SK-N-SH treated with all-trans-retinoic acid at 6 μM for 48 hours (cell line): ENCODE measurements at regions not wholly inside any gene's neighbourhood (a gene's known extent, or its start where the extent isn't known, plus 50 kb on each side); places are given as distances from the start of the nearest gene placed in this dataset.

Source experiments
- ATAC-seq: fragments of 200-7000 bp; cut with Tn5 transposase; 3 replicates; pipeline ENCODE4 v1.9.1; 2020; ENCODE audit warnings: mild to moderate bottlenecking, moderate library complexity
- ARNTL ChIP-seq: fragments of 450-650 bp; formaldehyde crosslinking; IDR thresholded peaks from 2 replicates; pipeline ENCODE4 v1.5.0; 2020; ENCODE audit warnings: low read depth, mild to moderate bottlenecking, moderate library complexity, borderline replicate concordance
- BACH2 ChIP-seq: fragments of 250-450 bp; sonication (Bioruptor Pico); IDR thresholded peaks from 2 replicates; pipeline ENCODE4 v1.9.0; 2021; ENCODE audit warnings: mild to moderate bottlenecking, borderline replicate concordance
- CREB5 ChIP-seq: fragments of 250-450 bp; sonication (Bioruptor Pico); IDR thresholded peaks from 2 replicates; pipeline ENCODE4 v1.5.1; 2020; ENCODE audit warnings: low read depth, mild to moderate bottlenecking, moderate library complexity
- CSDC2 ChIP-seq: fragments of 250-450 bp; sonication (Bioruptor Pico); IDR thresholded peaks from 2 replicates; pipeline ENCODE4 v1.5.0; 2020; ENCODE audit warnings: mild to moderate bottlenecking, moderate library complexity
- ESRRG ChIP-seq: fragments of 250-450 bp; sonication (Bioruptor Pico); IDR thresholded peaks from 2 replicates; pipeline ENCODE4 v1.6.1; 2021; ENCODE audit warnings: mild to moderate bottlenecking
- GLIS3 ChIP-seq: fragments of 250-450 bp; sonication (Bioruptor Pico); IDR thresholded peaks from 2 replicates; pipeline ENCODE4 v1.5.0; 2020; ENCODE audit warnings: mild to moderate bottlenecking, moderate library complexity
- ISL1 ChIP-seq: fragments of 250-450 bp; sonication (Bioruptor Pico); IDR thresholded peaks from 2 replicates; pipeline ENCODE4 v2.1.2; 2022; ENCODE audit warnings: mild to moderate bottlenecking, moderate library complexity
- OSR1 ChIP-seq: fragments of 250-450 bp; sonication (Bioruptor Pico); IDR thresholded peaks from 2 replicates; pipeline ENCODE4 v1.8.0; 2022; ENCODE audit warnings: moderate library complexity, mild to moderate bottlenecking, inconsistent platforms
- POU6F1 ChIP-seq: fragments of 250-450 bp; sonication (Bioruptor Pico); IDR thresholded peaks from 2 replicates; pipeline ENCODE4 v1.8.0; 2021; ENCODE audit warnings: low read depth, mild to moderate bottlenecking, moderate library complexity, borderline replicate concordance
- PPARA ChIP-seq: fragments of 250-450 bp; sonication (Bioruptor Pico); IDR thresholded peaks from 2 replicates; pipeline ENCODE4 v1.5.0; 2020; ENCODE audit warnings: mild to moderate bottlenecking, borderline replicate concordance
- RARB ChIP-seq: fragments of 250-450 bp; sonication (Bioruptor Pico); IDR thresholded peaks from 2 replicates; pipeline ENCODE4 v1.8.0; 2021; ENCODE audit warnings: mild to moderate bottlenecking, moderate library complexity
- TCF4 ChIP-seq: fragments of 250-450 bp; sonication (Bioruptor Pico); IDR thresholded peaks from 2 replicates; pipeline ENCODE4 v1.8.0; 2021; ENCODE audit warnings: mild to moderate bottlenecking, moderate library complexity, borderline replicate concordance
- TOX ChIP-seq: fragments of 250-450 bp; sonication (Bioruptor Pico); IDR thresholded peaks from 2 replicates; pipeline ENCODE4 v1.8.0; 2021; ENCODE audit warnings: mild to moderate bottlenecking, moderate library complexity, borderline replicate concordance
- ZFP3 ChIP-seq: fragments of 250-450 bp; sonication (Bioruptor Pico); IDR thresholded peaks from 2 replicates; pipeline ENCODE4 v1.5.0; 2020; ENCODE audit warnings: mild to moderate bottlenecking, moderate library complexity
- ZNF70 ChIP-seq: fragments of 450-650 bp; formaldehyde crosslinking; IDR thresholded peaks from 2 replicates; pipeline ENCODE4 v1.5.0; 2020; ENCODE audit warnings: mild to moderate bottlenecking, moderate library complexity
- ZNF8 ChIP-seq: fragments of 450-650 bp; formaldehyde crosslinking; IDR thresholded peaks from 2 replicates; pipeline ENCODE4 v1.5.0; 2020; ENCODE audit warnings: mild to moderate bottlenecking, moderate library complexity
- TF ChIP-seq, protein P1 (sequence below): fragments of 250-450 bp; sonication (Bioruptor Pico); IDR thresholded peaks from 2 replicates; pipeline ENCODE4 v1.5.0; 2020; ENCODE audit warnings: mild to moderate bottlenecking, moderate library complexity
- TF ChIP-seq, protein P2 (sequence below): fragments of 250-450 bp; sonication (Bioruptor Pico); IDR thresholded peaks from 2 replicates; pipeline ENCODE4 v1.5.1; 2021; ENCODE audit warnings: mild to moderate bottlenecking, moderate library complexity

DNA sequence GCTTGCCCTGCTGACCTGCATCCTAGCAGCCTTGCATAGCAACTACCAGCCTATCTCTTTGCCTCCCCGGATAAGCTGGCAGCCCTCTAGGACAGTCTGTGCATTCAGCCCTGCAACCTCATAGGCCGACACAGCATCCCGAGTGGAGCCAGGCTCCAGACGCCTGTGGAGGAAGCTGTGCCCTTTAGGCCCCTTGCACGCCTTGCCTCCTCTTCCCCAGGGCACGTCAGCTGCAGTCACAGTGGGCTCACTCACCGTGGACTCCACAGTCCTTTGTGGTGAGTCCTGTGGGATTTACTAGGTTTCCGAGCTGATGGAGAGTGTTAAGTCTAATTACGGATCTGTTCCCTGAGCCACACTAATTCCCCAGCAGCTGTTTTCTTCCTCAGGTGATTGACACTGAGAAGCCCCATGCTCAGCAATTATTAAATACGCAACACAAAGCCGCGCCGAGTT lies 540.0 kb downstream of the TCERG1L start:
- TF ChIP-seq TCF4 (CRISPR knock-in tag) (no peak), TOX (CRISPR knock-in tag) (no peak), POU6F1 (CRISPR knock-in tag) (no peak), BACH2 (no peak), ZNF8 (CRISPR knock-in tag) (no peak), ARNTL (no peak)
- TF ChIP-seq, protein P1, sequence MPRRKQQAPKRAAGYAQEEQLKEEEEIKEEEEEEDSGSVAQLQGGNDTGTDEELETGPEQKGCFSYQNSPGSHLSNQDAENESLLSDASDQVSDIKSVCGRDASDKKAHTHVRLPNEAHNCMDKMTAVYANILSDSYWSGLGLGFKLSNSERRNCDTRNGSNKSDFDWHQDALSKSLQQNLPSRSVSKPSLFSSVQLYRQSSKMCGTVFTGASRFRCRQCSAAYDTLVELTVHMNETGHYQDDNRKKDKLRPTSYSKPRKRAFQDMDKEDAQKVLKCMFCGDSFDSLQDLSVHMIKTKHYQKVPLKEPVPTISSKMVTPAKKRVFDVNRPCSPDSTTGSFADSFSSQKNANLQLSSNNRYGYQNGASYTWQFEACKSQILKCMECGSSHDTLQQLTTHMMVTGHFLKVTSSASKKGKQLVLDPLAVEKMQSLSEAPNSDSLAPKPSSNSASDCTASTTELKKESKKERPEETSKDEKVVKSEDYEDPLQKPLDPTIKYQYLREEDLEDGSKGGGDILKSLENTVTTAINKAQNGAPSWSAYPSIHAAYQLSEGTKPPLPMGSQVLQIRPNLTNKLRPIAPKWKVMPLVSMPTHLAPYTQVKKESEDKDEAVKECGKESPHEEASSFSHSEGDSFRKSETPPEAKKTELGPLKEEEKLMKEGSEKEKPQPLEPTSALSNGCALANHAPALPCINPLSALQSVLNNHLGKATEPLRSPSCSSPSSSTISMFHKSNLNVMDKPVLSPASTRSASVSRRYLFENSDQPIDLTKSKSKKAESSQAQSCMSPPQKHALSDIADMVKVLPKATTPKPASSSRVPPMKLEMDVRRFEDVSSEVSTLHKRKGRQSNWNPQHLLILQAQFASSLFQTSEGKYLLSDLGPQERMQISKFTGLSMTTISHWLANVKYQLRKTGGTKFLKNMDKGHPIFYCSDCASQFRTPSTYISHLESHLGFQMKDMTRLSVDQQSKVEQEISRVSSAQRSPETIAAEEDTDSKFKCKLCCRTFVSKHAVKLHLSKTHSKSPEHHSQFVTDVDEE (CRISPR knock-in tag), result no peak
- no peak for ATAC-seq

DNA sequence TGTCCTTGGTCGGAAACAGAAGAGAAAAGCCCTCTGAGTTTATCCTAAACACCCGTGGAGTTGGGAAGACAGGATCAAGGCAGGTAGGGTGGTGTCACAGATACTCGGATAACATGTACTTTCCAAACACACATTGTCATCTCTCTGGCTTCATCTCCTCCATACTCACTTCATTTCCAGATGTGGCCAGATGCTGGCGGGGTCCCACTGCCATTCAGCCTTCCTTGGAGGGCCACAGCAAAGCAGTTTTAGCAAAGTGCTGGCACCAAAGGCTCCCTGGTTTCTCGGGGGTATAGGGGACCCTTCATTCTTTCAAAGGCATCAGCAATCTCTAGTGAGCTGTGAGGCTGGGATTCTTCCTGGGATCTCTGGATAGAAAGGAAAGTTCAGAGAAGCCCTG lies 539.5 kb downstream of the TCERG1L start:
- ATAC-seq, result no peak
- TF ChIP-seq ZNF8 (CRISPR knock-in tag) (no peak), TOX (CRISPR knock-in tag) (no peak), PPARA (no peak), CREB5 (CRISPR knock-in tag) (no peak), CSDC2 (no peak), ESRRG (CRISPR knock-in tag) (no peak), OSR1 (CRISPR knock-in tag) (no peak), ARNTL (no peak), RARB (CRISPR knock-in tag) (no peak)
- TF ChIP-seq, protein P2, sequence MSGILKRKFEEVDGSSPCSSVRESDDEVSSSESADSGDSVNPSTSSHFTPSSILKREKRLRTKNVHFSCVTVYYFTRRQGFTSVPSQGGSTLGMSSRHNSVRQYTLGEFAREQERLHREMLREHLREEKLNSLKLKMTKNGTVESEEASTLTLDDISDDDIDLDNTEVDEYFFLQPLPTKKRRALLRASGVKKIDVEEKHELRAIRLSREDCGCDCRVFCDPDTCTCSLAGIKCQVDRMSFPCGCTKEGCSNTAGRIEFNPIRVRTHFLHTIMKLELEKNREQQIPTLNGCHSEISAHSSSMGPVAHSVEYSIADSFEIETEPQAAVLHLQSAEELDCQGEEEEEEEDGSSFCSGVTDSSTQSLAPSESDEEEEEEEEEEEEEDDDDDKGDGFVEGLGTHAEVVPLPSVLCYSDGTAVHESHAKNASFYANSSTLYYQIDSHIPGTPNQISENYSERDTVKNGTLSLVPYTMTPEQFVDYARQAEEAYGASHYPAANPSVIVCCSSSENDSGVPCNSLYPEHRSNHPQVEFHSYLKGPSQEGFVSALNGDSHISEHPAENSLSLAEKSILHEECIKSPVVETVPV, result no peak

DNA sequence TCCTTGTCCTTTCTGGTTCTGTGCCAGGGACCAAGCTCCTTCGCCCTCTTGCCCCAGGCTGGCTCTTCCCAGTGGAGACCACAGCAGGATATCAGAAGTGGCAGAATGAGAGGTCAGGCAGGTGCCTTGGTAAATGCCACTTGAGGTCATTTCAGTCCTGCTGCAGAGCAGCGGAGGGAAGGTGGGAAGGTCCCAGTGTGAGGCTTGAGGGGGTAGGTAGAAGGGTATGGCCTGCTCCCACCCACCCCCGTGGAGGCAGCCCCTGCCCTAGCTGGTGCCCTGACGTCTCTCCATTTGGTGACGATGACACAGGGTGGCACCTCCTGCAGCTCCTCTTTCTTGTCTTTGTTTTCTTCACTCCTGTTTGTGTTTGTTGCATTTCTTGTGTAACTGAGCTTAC lies 538.8 kb downstream of the TCERG1L start:
- no peak for ATAC-seq
- TF ChIP-seq ZNF70 (CRISPR knock-in tag), result no peak
- TF ChIP-seq PPARA, result no peak
- TF ChIP-seq, protein P1 (CRISPR knock-in tag), result no peak
- no peak for TF ChIP-seq ESRRG (CRISPR knock-in tag)
- no peak for TF ChIP-seq RARB (CRISPR knock-in tag)
- TF ChIP-seq ZFP3 (CRISPR knock-in tag), result no peak
- TF ChIP-seq BACH2, result no peak
- no peak for TF ChIP-seq GLIS3
- TF ChIP-seq, protein P2, result no peak
- no peak for TF ChIP-seq POU6F1 (CRISPR knock-in tag)
- TF ChIP-seq ARNTL, result no peak
- TF ChIP-seq ZNF8 (CRISPR knock-in tag), result no peak
- no peak for TF ChIP-seq ISL1 (CRISPR knock-in tag)
- TF ChIP-seq, all 23 proteins: peak for 0
